ENCODE measurements at regions not wholly inside any gene's neighbourhood (a gene's known extent, or its start where the extent isn't known, plus 50 kb on each side); places are given as distances from the start of the nearest gene placed in this dataset.
"Not testable (repeated sequence)": the region's sequence is repeated elsewhere in the genome, so short reads cannot be mapped to it uniquely, and the experiment has no call there.

DNA sequence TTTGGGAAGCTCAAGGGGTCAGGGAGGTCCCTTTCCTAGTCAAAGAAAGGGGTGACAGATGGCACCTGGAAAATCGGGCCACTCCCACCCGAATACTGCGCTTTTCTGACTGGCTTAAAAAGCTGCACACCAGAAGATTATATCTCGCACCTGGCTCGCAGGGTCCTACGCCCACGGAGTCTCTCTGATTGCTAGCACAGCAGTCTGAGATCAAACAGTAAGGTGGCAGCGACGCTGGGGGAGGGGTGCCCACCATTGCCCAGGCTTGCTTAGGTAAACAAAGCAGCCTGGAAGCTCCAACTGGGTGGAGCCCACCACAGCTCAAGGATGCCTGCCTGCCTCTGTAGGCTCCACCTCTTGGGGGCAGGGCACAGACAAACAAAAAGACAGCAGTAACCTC, 228.4 kb upstream of the FBXL7 start:
- TF ChIP-seq, protein P1, sequence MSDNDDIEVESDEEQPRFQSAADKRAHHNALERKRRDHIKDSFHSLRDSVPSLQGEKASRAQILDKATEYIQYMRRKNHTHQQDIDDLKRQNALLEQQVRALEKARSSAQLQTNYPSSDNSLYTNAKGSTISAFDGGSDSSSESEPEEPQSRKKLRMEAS (IDR thresholded peaks at IDR 0.05; ENCODE audit: insufficient read depth, insufficient read length): not testable (repeated sequence)
- TF ChIP-seq, protein P2, sequence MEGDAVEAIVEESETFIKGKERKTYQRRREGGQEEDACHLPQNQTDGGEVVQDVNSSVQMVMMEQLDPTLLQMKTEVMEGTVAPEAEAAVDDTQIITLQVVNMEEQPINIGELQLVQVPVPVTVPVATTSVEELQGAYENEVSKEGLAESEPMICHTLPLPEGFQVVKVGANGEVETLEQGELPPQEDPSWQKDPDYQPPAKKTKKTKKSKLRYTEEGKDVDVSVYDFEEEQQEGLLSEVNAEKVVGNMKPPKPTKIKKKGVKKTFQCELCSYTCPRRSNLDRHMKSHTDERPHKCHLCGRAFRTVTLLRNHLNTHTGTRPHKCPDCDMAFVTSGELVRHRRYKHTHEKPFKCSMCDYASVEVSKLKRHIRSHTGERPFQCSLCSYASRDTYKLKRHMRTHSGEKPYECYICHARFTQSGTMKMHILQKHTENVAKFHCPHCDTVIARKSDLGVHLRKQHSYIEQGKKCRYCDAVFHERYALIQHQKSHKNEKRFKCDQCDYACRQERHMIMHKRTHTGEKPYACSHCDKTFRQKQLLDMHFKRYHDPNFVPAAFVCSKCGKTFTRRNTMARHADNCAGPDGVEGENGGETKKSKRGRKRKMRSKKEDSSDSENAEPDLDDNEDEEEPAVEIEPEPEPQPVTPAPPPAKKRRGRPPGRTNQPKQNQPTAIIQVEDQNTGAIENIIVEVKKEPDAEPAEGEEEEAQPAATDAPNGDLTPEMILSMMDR (IDR thresholded peaks at IDR 0.05; ENCODE audit: extremely low read depth in 1 of 2, insufficient read depth in 1 of 2, low read depth in 1 of 2, low read length in 2 of 2): not testable (repeated sequence)
- TF ChIP-seq POLR2AphosphoS5 (IDR thresholded peaks at IDR 0.05; ENCODE audit: insufficient read depth, low read depth, low read length); JUN (IDR thresholded peaks at IDR 0.05; ENCODE audit: borderline replicate concordance, insufficient read depth, insufficient read length, low read depth); POLR2A (IDR thresholded peaks at IDR 0.05; ENCODE audit: low read depth, low read length); GATA2 (IDR thresholded peaks at IDR 0.05; ENCODE audit: insufficient read depth, insufficient read length, low read depth, low read length): not testable (repeated sequence)

Data from endothelial cell of umbilical vein (primary cell).